ENCODE measurements at regions not wholly inside any gene's neighbourhood (a gene's known extent, or its start where the extent isn't known, plus 50 kb on each side); places are given as distances from the start of the nearest gene placed in this dataset.
A peak's percentile ranks its signal among the peaks of the same experiment; 100 is the strongest.

DNA sequence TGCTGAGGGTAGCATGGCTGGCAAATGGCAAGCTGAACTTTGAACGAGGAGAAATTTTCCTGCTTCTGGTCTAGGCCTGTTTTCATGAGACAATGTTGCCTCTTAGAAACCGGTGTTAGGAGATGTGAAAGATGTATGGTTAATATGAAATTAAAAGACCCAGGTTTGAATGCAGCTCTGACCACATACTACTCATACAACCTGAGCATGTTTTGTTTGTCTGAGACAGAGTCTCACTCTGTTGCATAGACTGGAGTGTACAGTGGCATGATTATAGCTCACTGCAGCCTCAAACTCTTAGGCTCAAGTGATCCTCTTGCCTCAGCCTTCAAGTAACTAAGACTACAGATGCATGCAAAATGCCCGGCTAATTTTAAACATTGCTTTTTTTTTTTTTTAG is 193.4 kb upstream of the FZD8 start:
- TF ChIP-seq POLR2A (IDR thresholded peaks at IDR 0.05), result no peak
- TF ChIP-seq, protein P1, sequence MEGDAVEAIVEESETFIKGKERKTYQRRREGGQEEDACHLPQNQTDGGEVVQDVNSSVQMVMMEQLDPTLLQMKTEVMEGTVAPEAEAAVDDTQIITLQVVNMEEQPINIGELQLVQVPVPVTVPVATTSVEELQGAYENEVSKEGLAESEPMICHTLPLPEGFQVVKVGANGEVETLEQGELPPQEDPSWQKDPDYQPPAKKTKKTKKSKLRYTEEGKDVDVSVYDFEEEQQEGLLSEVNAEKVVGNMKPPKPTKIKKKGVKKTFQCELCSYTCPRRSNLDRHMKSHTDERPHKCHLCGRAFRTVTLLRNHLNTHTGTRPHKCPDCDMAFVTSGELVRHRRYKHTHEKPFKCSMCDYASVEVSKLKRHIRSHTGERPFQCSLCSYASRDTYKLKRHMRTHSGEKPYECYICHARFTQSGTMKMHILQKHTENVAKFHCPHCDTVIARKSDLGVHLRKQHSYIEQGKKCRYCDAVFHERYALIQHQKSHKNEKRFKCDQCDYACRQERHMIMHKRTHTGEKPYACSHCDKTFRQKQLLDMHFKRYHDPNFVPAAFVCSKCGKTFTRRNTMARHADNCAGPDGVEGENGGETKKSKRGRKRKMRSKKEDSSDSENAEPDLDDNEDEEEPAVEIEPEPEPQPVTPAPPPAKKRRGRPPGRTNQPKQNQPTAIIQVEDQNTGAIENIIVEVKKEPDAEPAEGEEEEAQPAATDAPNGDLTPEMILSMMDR (IDR thresholded peaks at IDR 0.05), result no peak
- no peak overlapping the region for H3K27ac ChIP-seq
- intact Hi-C loops (cut with DNase I; ENCODE audit: low total_unique reads), result no loop called here
- H3K4me3 ChIP-seq, result no peak overlapping the region
- no peaks in the 10 kb centered on the region for H3K9me3 ChIP-seq
- H3K27me3 ChIP-seq, result no peaks in the 10 kb centered on the region
- DNase-seq, result no peak
- H3K36me3 ChIP-seq (ENCODE audit: low read depth, missing control alignments), result no peaks in the 10 kb centered on the region
- no peaks in the 10 kb centered on the region for H3K4me1 ChIP-seq
- 89 to 93% methylated on average over 3 of the region's 3 CpGs for WGBS, 2 donors

DNA sequence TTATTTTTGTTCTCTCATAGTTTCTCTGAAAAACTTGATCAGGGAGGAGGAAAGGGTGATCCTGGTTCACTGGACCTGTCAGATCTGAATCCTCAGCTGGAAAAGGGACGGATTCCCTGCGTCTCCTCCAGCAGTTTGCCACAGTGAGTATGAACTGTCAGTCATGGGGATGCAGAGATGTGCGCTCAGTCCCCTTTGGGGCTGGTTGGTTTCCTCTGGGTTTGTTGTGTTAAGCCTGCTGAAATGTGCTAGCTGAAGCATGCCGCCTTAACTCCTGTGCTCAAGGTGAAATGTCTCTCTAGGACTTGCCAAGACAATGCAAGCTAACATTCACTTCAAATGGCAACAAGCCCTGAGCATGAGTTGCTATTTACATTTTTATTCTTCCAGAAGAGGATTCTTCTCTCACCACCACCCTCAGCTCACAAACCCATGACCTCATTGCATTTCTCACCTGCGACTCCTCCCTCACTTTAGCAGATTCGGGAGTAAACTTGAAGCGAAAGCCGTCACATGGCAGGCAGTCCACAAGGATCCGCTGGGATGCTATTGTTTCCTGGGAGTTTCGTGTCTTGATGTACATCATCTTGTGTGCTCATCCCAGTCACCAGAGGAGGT is 192.9 kb upstream of the FZD8 start:
- WGBS, 2 donors, result 89 to 93% methylated on average over 10 of the region's 10 CpGs
- H3K4me3 ChIP-seq, result no peak overlapping the region
- H3K36me3 ChIP-seq (ENCODE audit: low read depth, missing control alignments), result no peaks in the 10 kb centered on the region
- H3K27me3 ChIP-seq, result no peaks in the 10 kb centered on the region
- H3K4me1 ChIP-seq, result no peaks in the 10 kb centered on the region
- intact Hi-C loops (cut with DNase I; ENCODE audit: low total_unique reads), result no loop called here
- H3K9me3 ChIP-seq, result no peaks in the 10 kb centered on the region
- no peak for TF ChIP-seq POLR2A (IDR thresholded peaks at IDR 0.05)
- no peak overlapping the region for H3K27ac ChIP-seq
- no peak for DNase-seq

DNA sequence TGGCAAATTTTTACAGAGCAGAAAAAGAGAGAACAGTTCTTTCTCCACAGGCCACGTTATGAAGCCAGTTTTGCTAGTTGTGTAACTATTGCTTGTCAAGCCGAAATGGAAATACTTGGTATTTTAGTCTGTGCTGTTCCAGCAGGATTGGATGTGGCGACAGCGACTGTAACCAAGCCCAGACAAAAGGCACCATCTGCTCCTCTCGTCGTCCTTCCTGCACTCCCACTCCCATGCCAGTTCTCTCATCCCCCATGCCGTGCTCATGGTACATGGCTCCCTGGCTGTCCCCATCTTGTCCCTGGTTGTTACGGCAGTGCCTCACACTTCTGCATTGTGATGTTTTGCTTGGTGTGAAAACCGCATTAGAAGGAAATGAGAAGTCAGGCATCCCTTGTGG is 185.7 kb upstream of the FZD8 start:
- no peaks in the 10 kb centered on the region for H3K36me3 ChIP-seq (ENCODE audit: low read depth, missing control alignments)
- 86 to 90% methylated on average over 9 of the region's 9 CpGs for WGBS, 2 donors
- intact Hi-C loops (cut with DNase I; ENCODE audit: low total_unique reads), result no loop called here
- H3K27me3 ChIP-seq, result no peaks in the 10 kb centered on the region
- no peaks in the 10 kb centered on the region for H3K4me1 ChIP-seq
- DNase-seq, result no peak
- H3K27ac ChIP-seq, result no peak overlapping the region
- TF ChIP-seq, protein P1 (IDR thresholded peaks at IDR 0.05), result no peak
- no peak for TF ChIP-seq POLR2A (IDR thresholded peaks at IDR 0.05)
- no peak overlapping the region for H3K4me3 ChIP-seq
- H3K9me3 ChIP-seq, result no peaks in the 10 kb centered on the region

DNA sequence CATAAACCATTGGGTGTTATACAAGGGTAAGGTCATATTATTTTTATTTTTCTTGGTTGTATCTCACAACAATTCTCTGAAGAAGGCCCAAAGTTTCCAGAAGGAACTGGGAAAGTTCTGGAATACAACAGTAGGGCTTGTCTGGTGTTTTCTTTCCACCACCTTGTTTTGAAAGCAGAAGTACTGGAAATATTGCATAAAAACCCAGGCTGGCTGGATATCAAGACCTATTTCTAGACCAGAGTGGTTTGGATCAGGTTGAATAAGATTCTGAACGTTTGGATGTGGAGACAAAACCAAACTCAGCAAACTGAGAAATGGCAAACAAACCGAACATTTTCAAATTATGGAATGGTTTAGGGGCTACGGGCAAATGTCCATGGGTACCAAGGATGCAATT is 182.6 kb upstream of the FZD8 start:
- intact Hi-C loops (cut with DNase I; ENCODE audit: low total_unique reads), result no loop called here
- no peak overlapping the region for H3K27ac ChIP-seq
- no peak for DNase-seq

DNA sequence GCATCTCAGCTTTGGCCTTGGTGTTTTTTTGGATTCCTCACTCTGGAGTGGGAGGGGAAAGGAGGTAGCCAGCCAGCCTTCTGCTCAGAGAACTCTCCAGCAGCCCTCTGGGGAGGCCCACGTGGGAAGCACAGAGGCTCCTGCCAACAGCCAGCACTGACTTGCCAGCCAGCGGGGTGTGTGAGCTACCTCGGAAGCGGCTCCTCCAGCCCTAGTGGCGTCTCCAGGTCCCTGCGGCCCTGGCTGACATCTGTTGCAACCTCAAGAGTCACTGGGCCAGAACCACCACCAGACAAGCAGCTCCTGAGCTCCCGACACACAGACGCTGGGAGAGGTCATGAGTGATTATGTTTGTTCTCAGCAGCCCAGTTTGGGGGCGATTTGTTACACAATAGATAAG is 180.2 kb upstream of the FZD8 start:
- Histone ChIP-seq H3K4me3 (no peak overlapping the region), H3K36me3 (ENCODE audit: low read depth, missing control alignments) (no peaks in the 10 kb centered on the region), H3K27ac (no peak overlapping the region), H3K4me1 (peaks cover 9% of the 10 kb centered on the region), H3K27me3 (no peaks in the 10 kb centered on the region), H3K9me3 (no peaks in the 10 kb centered on the region)
- 26 to 49% methylated on average over 4 to 9 of the region's 9 CpGs for WGBS, 2 donors
- DNase-seq, result peak; percentile 87
- intact Hi-C loops (cut with DNase I; ENCODE audit: low total_unique reads), result no loop called here
- TF ChIP-seq, protein P1 (IDR thresholded peaks at IDR 0.05), result peak in 2 of 3 experiments; percentile 16 to 24
- TF ChIP-seq POLR2A (IDR thresholded peaks at IDR 0.05), result no peak

More for the DNA sequence above, 182.6 kb upstream of the FZD8 start:
- H3K27me3 ChIP-seq, result no peaks in the 10 kb centered on the region
- peaks cover 9% of the 10 kb centered on the region for H3K4me1 ChIP-seq
- TF ChIP-seq, protein P1 (IDR thresholded peaks at IDR 0.05), result no peak
- no peak for TF ChIP-seq POLR2A (IDR thresholded peaks at IDR 0.05)
- H3K36me3 ChIP-seq (ENCODE audit: low read depth, missing control alignments), result no peaks in the 10 kb centered on the region
- WGBS, 2 donors, result 68 to 72% methylated on average over 3 of the region's 3 CpGs
- H3K4me3 ChIP-seq, result no peak overlapping the region
- no peaks in the 10 kb centered on the region for H3K9me3 ChIP-seq
